ENCODE measurements at regions not wholly inside any gene's neighbourhood (a gene's known extent, or its start where the extent isn't known, plus 50 kb on each side); places are given as distances from the start of the nearest gene placed in this dataset.

DNA sequence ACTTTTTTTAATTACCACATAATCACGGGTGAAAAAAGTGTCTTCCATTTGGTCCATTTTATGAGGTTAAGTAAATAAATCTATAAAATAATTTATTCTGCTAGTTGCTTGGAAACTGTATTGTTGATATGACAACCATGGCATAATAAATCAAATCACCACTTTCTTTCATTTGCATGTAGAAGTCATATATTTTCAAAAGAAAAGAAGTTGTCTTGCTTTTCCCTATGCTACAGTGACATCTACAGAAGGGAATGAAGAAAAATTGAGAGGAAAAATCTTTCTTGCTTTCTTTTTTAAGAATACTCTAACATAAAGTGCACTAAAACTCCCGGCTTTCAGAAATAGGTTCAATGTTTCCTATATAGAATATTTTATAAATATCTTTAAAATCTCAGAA, 228.5 kb downstream of the ZBBX start:
- FAIRE-seq = no peak

GRCh38 chr3:167148136-167148535, 232.0 kb downstream of the ZBBX start:
- no peak for TF ChIP-seq SPI1 (IDR thresholded peaks at IDR 0.05; ENCODE audit: low read depth, low read length)
- no peak for TF ChIP-seq PAX5 (IDR thresholded peaks at IDR 0.05; ENCODE audit: insufficient read depth, low read length, severe bottlenecking)
- no peak for TF ChIP-seq TAF1 (IDR thresholded peaks at IDR 0.05; ENCODE audit: low read depth, low read length)
- TF ChIP-seq POLR2A (IDR thresholded peaks at IDR 0.05; ENCODE audit: low read depth, low read length) = no peak
- no peak for TF ChIP-seq POLR2AphosphoS5 (IDR thresholded peaks at IDR 0.05; ENCODE audit: low read depth, low read length)
- TF ChIP-seq POU2F2 (IDR thresholded peaks at IDR 0.05; ENCODE audit: low read depth, low read length) = no peak
- no peak for DNase-seq (ENCODE audit: insufficient read length, low spot score)
- FAIRE-seq = no peak

More for the DNA sequence above, 228.5 kb downstream of the ZBBX start:
- no peak for DNase-seq (ENCODE audit: insufficient read length, low spot score)
- TF ChIP-seq SPI1 (IDR thresholded peaks at IDR 0.05; ENCODE audit: low read depth, low read length) (no peak), POLR2A (IDR thresholded peaks at IDR 0.05; ENCODE audit: low read depth, low read length) (no peak), POLR2AphosphoS5 (IDR thresholded peaks at IDR 0.05; ENCODE audit: low read depth, low read length) (no peak), TAF1 (IDR thresholded peaks at IDR 0.05; ENCODE audit: low read depth, low read length) (no peak), PAX5 (IDR thresholded peaks at IDR 0.05; ENCODE audit: insufficient read depth, low read length, severe bottlenecking) (no peak), POU2F2 (IDR thresholded peaks at IDR 0.05; ENCODE audit: low read depth, low read length) (no peak)

DNA sequence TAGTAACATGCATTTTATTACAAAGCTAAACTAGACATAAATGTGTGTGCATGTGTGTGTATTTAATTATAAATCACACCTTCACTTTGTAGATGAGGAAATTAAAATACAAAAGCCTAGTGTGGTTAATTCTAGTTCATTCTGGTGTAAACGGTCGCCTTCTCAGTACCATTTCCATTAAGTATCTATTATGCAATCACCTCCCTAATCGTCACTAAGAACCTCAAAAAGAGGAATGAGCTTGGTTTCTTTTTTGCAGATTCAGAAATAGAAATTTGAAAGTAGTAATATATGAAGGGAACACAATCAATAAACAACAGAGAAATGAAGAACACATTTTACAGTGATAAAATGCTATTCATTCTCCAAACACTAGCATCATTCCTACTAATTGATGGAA, 233.2 kb downstream of the ZBBX start:
- TF ChIP-seq TAF1 (IDR thresholded peaks at IDR 0.05; ENCODE audit: low read depth, low read length) (no peak), POLR2AphosphoS5 (IDR thresholded peaks at IDR 0.05; ENCODE audit: low read depth, low read length) (no peak), POU2F2 (IDR thresholded peaks at IDR 0.05; ENCODE audit: low read depth, low read length) (no peak)

GRCh38 chr3:167125612-167126407, 254.3 kb downstream of the ZBBX start:
- no peak for FAIRE-seq
- DNase-seq (ENCODE audit: insufficient read length, low spot score) = no peak
- no peak for TF ChIP-seq POLR2AphosphoS5 (IDR thresholded peaks at IDR 0.05; ENCODE audit: low read depth, low read length)
- no peak for TF ChIP-seq POLR2A (IDR thresholded peaks at IDR 0.05; ENCODE audit: low read depth, low read length)
- TF ChIP-seq SPI1 (IDR thresholded peaks at IDR 0.05; ENCODE audit: low read depth, low read length) = no peak
- no peak for TF ChIP-seq POU2F2 (IDR thresholded peaks at IDR 0.05; ENCODE audit: low read depth, low read length)
- TF ChIP-seq PAX5 (IDR thresholded peaks at IDR 0.05; ENCODE audit: insufficient read depth, low read length, severe bottlenecking) = no peak
- TF ChIP-seq TAF1 (IDR thresholded peaks at IDR 0.05; ENCODE audit: low read depth, low read length) = no peak

More for the DNA sequence above, 233.2 kb downstream of the ZBBX start:
- no peak for FAIRE-seq
- no peak for DNase-seq (ENCODE audit: insufficient read length, low spot score)

- DNase-seq (ENCODE audit: insufficient read length, low spot score) = no peak
- TF ChIP-seq POLR2A (IDR thresholded peaks at IDR 0.05; ENCODE audit: low read depth, low read length) (no peak), PAX5 (IDR thresholded peaks at IDR 0.05; ENCODE audit: insufficient read depth, low read length, severe bottlenecking) (no peak), POU2F2 (IDR thresholded peaks at IDR 0.05; ENCODE audit: low read depth, low read length) (no peak), SPI1 (IDR thresholded peaks at IDR 0.05; ENCODE audit: low read depth, low read length) (no peak), TAF1 (IDR thresholded peaks at IDR 0.05; ENCODE audit: low read depth, low read length) (no peak), POLR2AphosphoS5 (IDR thresholded peaks at IDR 0.05; ENCODE audit: low read depth, low read length) (no peak)
- no peak for FAIRE-seq
Measured at GRCh38 chr3:167120828-167121227, 259.3 kb downstream of the ZBBX start.

GRCh38 chr3:167116120-167116922, 263.8 kb downstream of the ZBBX start:
- no peak for FAIRE-seq
- no peak for DNase-seq (ENCODE audit: insufficient read length, low spot score)
- no peak for TF ChIP-seq PAX5 (IDR thresholded peaks at IDR 0.05; ENCODE audit: insufficient read depth, low read length, severe bottlenecking)

- FAIRE-seq (no peak), DNase-seq (ENCODE audit: insufficient read length, low spot score) (no peak)
- TF ChIP-seq POLR2A (IDR thresholded peaks at IDR 0.05; ENCODE audit: low read depth, low read length) (no peak), POU2F2 (IDR thresholded peaks at IDR 0.05; ENCODE audit: low read depth, low read length) (no peak), TAF1 (IDR thresholded peaks at IDR 0.05; ENCODE audit: low read depth, low read length) (no peak), POLR2AphosphoS5 (IDR thresholded peaks at IDR 0.05; ENCODE audit: low read depth, low read length) (no peak), SPI1 (IDR thresholded peaks at IDR 0.05; ENCODE audit: low read depth, low read length) (peak; percentile 29; the same call in 1 of the 2 replicates), PAX5 (IDR thresholded peaks at IDR 0.05; ENCODE audit: insufficient read depth, low read length, severe bottlenecking) (no peak)
Measured at GRCh38 chr3:167115331-167115934, 264.7 kb downstream of the ZBBX start.

- FAIRE-seq (no peak), DNase-seq (ENCODE audit: insufficient read length, low spot score) (no peak)
- TF ChIP-seq TAF1 (IDR thresholded peaks at IDR 0.05; ENCODE audit: low read depth, low read length) = no peak
- no peak for TF ChIP-seq PAX5 (IDR thresholded peaks at IDR 0.05; ENCODE audit: insufficient read depth, low read length, severe bottlenecking)
- TF ChIP-seq POLR2AphosphoS5 (IDR thresholded peaks at IDR 0.05; ENCODE audit: low read depth, low read length) = no peak
- no peak for TF ChIP-seq POLR2A (IDR thresholded peaks at IDR 0.05; ENCODE audit: low read depth, low read length)
- TF ChIP-seq SPI1 (IDR thresholded peaks at IDR 0.05; ENCODE audit: low read depth, low read length) = no peak
- TF ChIP-seq POU2F2 (IDR thresholded peaks at IDR 0.05; ENCODE audit: low read depth, low read length) = no peak
Measured at GRCh38 chr3:167114619-167115018, 265.5 kb downstream of the ZBBX start.

DNA sequence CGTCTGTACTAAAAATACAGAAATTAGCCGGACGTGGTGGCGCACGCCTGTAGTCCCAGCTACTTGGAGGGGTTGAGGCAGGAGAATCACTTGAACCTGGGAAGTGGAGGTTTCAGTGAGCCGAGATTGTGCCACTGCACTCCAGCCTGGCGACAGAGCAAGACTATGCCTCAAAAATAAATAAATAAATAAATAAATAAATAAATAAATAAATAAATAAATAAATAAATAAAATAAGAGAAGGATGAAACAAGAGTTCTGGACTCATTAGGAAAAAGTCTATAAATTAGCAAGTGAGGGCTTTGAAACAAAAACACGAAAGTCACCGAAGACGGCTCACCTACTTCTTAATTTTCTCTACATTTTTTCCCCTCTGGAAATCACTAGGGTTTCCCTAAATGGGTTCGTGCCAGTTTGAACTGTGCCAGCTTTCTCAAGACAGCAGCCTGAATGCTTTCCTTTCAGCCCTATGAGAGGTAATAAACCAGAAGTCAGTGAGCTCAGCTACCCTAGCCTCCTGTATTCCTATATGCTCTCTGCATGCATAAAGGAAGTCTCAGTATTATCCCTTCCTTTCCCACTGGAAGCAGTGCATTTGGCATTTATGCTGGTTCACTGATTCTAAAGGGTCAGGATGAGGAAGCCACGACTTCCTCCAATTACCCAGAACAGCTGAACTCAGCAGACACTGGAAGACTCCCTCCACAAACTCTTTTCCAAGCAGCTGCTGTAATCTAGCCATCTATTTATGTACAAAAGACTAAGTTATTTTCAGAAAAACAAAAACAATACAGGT, 266.9 kb downstream of the ZBBX start:
- DNase-seq (ENCODE audit: insufficient read length, low spot score) (no peak), FAIRE-seq (no peak)
- TF ChIP-seq PAX5 (IDR thresholded peaks at IDR 0.05; ENCODE audit: insufficient read depth, low read length, severe bottlenecking) (no peak), TAF1 (IDR thresholded peaks at IDR 0.05; ENCODE audit: low read depth, low read length) (no peak), SPI1 (IDR thresholded peaks at IDR 0.05; ENCODE audit: low read depth, low read length) (no peak), POLR2A (IDR thresholded peaks at IDR 0.05; ENCODE audit: low read depth, low read length) (no peak), POLR2AphosphoS5 (IDR thresholded peaks at IDR 0.05; ENCODE audit: low read depth, low read length) (no peak), POU2F2 (IDR thresholded peaks at IDR 0.05; ENCODE audit: low read depth, low read length) (no peak)
